ENCODE measurements at regions not wholly inside any gene's neighbourhood (a gene's known extent, or its start where the extent isn't known, plus 50 kb on each side); places are given as distances from the start of the nearest gene placed in this dataset.

DNA sequence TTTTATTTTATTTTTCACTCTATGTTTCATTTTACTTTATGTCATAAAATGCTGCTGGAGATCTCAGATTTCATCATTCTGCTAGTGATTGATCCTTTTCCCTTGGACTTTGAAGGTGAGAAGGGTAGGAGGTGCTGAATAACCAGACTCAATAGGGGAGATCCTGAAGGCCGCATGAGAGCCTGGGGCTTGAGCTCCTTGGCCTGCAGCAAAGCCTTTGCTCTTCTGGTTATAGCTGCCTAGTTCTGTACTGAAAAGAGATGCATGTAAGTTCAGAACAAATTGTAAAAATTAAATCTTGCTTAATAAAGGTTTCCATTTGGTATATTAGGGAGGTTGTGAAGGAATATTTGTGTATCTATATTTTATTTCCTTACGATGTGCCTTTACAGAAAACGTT lies 430.2 kb downstream of the QKI start:
- Histone ChIP-seq H3K27ac (no peak overlapping the region), H3K9ac (no peak overlapping the region), H3K36me3 (no peaks in the 10 kb centered on the region), H3K4me1 (no peaks in the 10 kb centered on the region), H3K27me3 (no peaks in the 10 kb centered on the region), H3K4me3 (no peak overlapping the region), H4K20me1 (no peaks in the 10 kb centered on the region), H3K4me2 (no peak overlapping the region), H3K9me3 (replicated peaks in 1 of 11) (peaks cover 5 to 20% (median 11%) of the 10 kb centered on the region in 11 experiments; a peak in 20 of 22 replicates)
- TF ChIP-seq Cebpa-rat (IDR thresholded peaks at IDR 0.05) = no peak

DNA sequence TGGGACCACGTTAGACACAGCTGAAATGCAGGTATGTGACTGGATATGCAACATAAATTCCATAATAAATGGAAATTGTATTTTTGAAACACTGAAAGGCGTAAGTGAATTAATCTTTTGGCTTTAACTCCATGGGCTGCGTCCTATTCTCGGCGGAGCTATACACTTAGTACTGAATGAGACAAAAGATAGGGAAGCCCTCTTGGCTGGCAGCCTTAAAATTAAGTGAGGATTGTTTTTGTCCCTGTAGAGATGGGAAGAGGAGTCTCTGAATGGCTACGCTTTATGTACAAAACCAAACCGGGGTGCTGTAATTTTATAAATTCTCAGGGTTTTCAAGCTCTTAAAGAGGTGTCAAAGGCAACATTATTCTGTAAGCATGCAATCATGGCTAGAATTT lies 429.8 kb downstream of the QKI start:
- peaks cover under 1 to 17% (median 10%) of the 10 kb centered on the region in 11 experiments; a peak in 20 of 22 replicates for H3K9me3 ChIP-seq (replicated peaks in 1 of 11)
- no peak for TF ChIP-seq Cebpa-rat (IDR thresholded peaks at IDR 0.05)
- H3K4me2 ChIP-seq = no peak overlapping the region
- no peak overlapping the region for H3K27ac ChIP-seq
- no peaks in the 10 kb centered on the region for H4K20me1 ChIP-seq
- H3K36me3 ChIP-seq = no peaks in the 10 kb centered on the region
- H3K4me1 ChIP-seq = no peaks in the 10 kb centered on the region
- H3K9ac ChIP-seq = no peak overlapping the region
- no peak overlapping the region for H3K4me3 ChIP-seq
- H3K27me3 ChIP-seq = no peaks in the 10 kb centered on the region

DNA sequence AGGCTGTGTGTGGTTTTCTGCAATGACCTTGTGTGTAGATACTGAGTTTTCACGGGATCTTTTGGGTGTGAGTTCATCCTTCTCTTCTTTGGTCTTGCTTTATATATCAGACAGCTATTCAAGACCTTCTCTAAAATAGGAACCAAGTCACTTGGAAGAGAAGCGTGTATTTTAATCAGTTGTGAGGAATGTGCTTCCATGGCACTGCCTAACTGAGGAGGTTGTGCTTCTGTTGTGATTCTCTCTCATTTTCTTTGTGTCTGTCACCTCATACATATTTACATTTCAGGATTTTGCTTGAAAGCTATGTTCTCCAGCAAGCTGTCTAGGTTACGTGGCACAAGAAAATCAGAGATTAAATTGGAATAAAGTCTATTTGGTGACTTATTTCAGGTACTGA lies 428.7 kb downstream of the QKI start:
- Histone ChIP-seq H3K9me3 (replicated peaks in 1 of 11) (peaks cover 0 to 16% (median 10%) of the 10 kb centered on the region in 11 experiments; a peak in 19 of 22 replicates), H3K27ac (no peak overlapping the region), H3K4me1 (no peaks in the 10 kb centered on the region), H3K36me3 (no peaks in the 10 kb centered on the region), H3K4me3 (no peak overlapping the region), H3K9ac (no peak overlapping the region), H3K4me2 (no peak overlapping the region), H3K27me3 (no peaks in the 10 kb centered on the region), H4K20me1 (no peaks in the 10 kb centered on the region)
- TF ChIP-seq Cebpa-rat (IDR thresholded peaks at IDR 0.05) = no peak

DNA sequence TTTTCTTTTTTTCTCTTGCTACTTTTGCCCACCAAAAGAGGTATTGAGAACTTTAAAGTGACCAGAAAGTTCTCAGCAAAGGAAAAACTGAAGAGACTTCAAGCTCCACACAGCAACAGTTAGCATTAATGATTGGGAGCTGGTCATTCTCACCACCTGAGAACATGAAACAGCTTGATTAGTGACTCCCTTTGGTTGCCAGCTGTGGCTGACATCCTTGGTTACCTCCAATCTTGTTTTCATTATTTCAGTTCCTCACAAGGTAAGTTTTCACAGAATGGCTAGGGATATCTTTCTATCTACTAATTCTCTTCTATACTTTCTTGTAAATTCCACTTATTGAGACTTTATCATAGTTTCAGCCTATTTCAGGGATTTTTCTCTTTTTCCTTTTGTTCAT lies 427.9 kb downstream of the QKI start:
- TF ChIP-seq Cebpa-rat (IDR thresholded peaks at IDR 0.05) = no peak
- no peak overlapping the region for H3K27ac ChIP-seq
- no peak overlapping the region for H3K4me2 ChIP-seq
- peaks cover 0 to 16% (median 10%) of the 10 kb centered on the region in 11 experiments; a peak in 19 of 22 replicates for H3K9me3 ChIP-seq (replicated peaks in 1 of 11)
- H3K4me3 ChIP-seq = no peak overlapping the region
- H3K9ac ChIP-seq = no peak overlapping the region
- no peaks in the 10 kb centered on the region for H4K20me1 ChIP-seq
- H3K4me1 ChIP-seq = no peaks in the 10 kb centered on the region
- H3K36me3 ChIP-seq = no peaks in the 10 kb centered on the region
- no peaks in the 10 kb centered on the region for H3K27me3 ChIP-seq

DNA sequence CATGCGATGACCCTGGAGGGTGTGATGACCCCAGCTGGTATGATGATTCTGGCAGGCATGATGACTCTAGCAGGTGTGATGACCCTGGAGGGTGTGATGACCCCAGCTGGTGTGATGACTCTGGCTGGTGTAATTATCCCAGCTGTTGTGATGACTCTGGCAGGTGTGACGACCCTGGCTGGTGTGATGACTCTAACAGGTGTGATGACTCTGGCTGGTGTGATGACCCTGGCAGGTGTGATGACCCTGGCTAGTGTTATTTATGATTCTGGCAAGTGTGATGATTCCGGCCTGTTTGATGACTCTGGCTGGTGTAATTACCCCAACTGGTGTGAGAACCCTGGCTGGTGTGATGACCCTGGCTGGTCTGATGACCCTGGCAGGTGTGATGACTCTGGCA lies 427.2 kb downstream of the QKI start:
- no peak for TF ChIP-seq Cebpa-rat (IDR thresholded peaks at IDR 0.05)
- no peaks in the 10 kb centered on the region for H3K36me3 ChIP-seq
- H3K27me3 ChIP-seq = no peaks in the 10 kb centered on the region
- no peak overlapping the region for H3K4me3 ChIP-seq
- no peaks in the 10 kb centered on the region for H4K20me1 ChIP-seq
- H3K27ac ChIP-seq = no peak overlapping the region
- H3K9ac ChIP-seq = no peak overlapping the region
- no peak overlapping the region for H3K4me2 ChIP-seq
- H3K9me3 ChIP-seq (replicated peaks in 1 of 11) = peaks cover 0 to 16% (median 10%) of the 10 kb centered on the region in 11 experiments; a peak in 19 of 22 replicates
- H3K4me1 ChIP-seq = no peaks in the 10 kb centered on the region

DNA sequence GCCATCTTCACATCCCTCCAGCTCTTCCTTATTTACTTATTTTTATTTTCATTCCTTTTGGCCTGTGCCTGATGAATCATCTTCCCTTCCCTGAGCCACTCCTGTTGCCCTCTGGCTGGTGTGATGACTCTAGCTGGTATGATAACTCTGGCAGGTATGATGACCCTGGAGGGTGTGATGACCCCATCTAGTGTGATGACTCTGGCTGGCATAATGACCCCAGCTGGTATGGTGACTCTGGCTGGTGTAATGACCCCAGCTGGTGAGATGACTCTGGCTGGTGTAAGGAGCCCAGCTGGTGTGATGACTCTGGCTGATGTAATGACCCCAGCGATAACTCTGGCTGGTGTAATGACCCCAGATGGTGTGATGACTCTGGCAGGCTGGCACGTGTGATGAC lies 426.8 kb downstream of the QKI start:
- TF ChIP-seq Cebpa-rat (IDR thresholded peaks at IDR 0.05) = no peak
- no peaks in the 10 kb centered on the region for H3K36me3 ChIP-seq
- no peak overlapping the region for H3K9ac ChIP-seq
- H3K27ac ChIP-seq = no peak overlapping the region
- peaks cover 0 to 16% (median 10%) of the 10 kb centered on the region in 11 experiments; a peak in 19 of 22 replicates for H3K9me3 ChIP-seq (replicated peaks in 1 of 11)
- no peaks in the 10 kb centered on the region for H3K27me3 ChIP-seq
- H4K20me1 ChIP-seq = no peaks in the 10 kb centered on the region
- no peak overlapping the region for H3K4me2 ChIP-seq
- no peaks in the 10 kb centered on the region for H3K4me1 ChIP-seq
- no peak overlapping the region for H3K4me3 ChIP-seq

DNA sequence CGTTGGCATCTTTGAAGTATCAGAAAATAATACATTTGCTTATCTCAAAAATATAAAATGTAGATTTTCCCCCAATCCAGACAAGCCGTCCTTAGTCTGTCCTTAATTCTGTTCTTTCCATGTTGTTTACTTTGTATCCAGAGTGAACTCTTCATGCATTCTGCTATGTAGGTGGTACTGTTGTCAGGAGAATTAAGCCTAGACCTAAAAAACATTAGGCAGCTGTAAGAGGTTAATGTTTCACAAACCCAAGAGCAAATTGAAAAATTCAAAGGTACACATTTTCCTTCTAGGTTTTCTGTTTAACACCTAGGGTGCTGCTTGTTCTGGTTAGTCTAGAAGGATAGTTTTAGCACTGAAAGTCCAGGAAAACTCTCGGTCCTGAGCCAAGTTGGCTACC lies 426.4 kb downstream of the QKI start:
- H3K27ac ChIP-seq = no peak overlapping the region
- H4K20me1 ChIP-seq = no peaks in the 10 kb centered on the region
- TF ChIP-seq Cebpa-rat (IDR thresholded peaks at IDR 0.05) = no peak
- H3K27me3 ChIP-seq = no peaks in the 10 kb centered on the region
- H3K36me3 ChIP-seq = no peaks in the 10 kb centered on the region
- no peaks in the 10 kb centered on the region for H3K4me1 ChIP-seq
- H3K4me2 ChIP-seq = no peak overlapping the region
- peaks cover 0 to 16% (median 10%) of the 10 kb centered on the region in 11 experiments; a peak in 19 of 22 replicates for H3K9me3 ChIP-seq (replicated peaks in 1 of 11)
- H3K4me3 ChIP-seq = no peak overlapping the region
- no peak overlapping the region for H3K9ac ChIP-seq

DNA sequence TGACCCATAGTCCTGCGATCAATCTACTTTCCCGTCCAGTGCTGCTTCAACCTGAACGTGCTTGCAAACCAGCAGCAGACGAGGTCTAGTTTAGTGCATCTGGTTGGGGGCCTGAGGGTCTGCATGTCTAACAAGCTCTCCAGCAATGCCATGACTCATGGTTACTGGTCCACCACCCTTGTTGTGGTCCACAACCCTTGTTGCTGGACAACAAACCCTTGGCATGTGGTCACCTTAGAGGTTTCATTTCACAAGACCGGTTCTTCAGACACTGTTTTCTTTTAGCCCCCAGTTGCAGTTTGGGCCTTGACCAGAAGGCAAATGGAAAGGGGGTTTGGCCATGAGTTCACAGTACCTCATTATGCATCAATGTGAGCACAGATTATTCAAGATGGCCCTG lies 424.8 kb downstream of the QKI start:
- Histone ChIP-seq H4K20me1 (no peaks in the 10 kb centered on the region), H3K4me3 (no peak overlapping the region), H3K27ac (no peak overlapping the region), H3K36me3 (no peaks in the 10 kb centered on the region), H3K27me3 (no peaks in the 10 kb centered on the region), H3K9me3 (replicated peaks in 1 of 11) (peaks cover 0 to 22% (median 17%) of the 10 kb centered on the region in 11 experiments; a peak in 19 of 22 replicates), H3K4me1 (no peaks in the 10 kb centered on the region), H3K4me2 (no peak overlapping the region), H3K9ac (no peak overlapping the region)
- no peak for TF ChIP-seq Cebpa-rat (IDR thresholded peaks at IDR 0.05)

DNA sequence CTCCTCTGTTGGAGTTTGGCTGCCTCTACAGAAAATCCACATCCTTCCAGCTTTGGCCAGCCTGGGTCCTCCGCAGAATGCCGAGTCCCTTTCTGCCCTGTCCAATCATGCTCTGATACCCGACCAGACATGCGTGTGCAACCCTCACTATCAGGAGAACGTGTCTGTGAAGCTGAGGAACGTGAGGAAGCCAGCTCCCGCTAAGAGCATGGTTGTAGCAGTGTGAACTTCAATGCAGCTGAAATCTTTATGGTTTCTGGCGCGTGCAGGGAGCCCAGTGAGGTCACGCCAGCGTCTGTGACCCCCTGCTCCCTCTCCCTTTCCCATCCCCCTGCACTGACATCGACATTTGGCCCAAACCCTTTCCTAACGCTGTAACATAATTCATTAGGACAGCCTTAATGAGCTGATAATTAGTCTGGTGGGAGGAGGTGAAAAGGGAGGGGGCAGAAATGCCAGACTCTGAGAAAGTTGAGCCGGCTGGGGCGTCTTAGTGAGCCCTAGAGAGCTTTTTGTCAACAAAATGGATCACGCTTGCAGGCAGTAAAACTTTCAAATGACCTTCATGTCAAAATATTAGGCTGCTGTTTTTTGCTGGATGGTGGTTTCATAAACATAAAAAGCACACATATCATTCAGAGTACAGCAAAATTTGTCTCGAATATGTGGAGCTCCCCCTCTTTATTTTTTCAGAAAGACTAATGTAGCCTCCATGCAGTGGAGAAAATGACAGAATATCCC lies 423.3 kb downstream of the QKI start:
- Histone ChIP-seq H3K27me3 (no peaks in the 10 kb centered on the region), H3K36me3 (no peaks in the 10 kb centered on the region), H3K4me3 (no peak overlapping the region), H3K4me2 (no peak overlapping the region), H4K20me1 (no peaks in the 10 kb centered on the region), H3K27ac (no peak overlapping the region), H3K9ac (no peak overlapping the region), H3K9me3 (replicated peaks in 1 of 11) (peaks cover 0 to 27% (median 19%) of the 10 kb centered on the region in 11 experiments; a peak in 19 of 22 replicates), H3K4me1 (no peaks in the 10 kb centered on the region)
- no peak for TF ChIP-seq Cebpa-rat (IDR thresholded peaks at IDR 0.05)

All from BLaER1 treated with 17β-estradiol and CSF1 and Interleukin-3, amounts not matched to agents 10 nM and 100 nM (cell line).